HEK293T (cell line): ENCODE measurements at regions not wholly inside any gene's neighbourhood (a gene's known extent, or its start where the extent isn't known, plus 50 kb on each side); places are given as distances from the start of the nearest gene placed in this dataset.

Experiments
- ARNT ChIP-seq: fragments of 450-650 bp; IDR thresholded peaks from 2 replicates; pipeline ENCODE4 v1.6.1; 2017; ENCODE audit warnings: mild to moderate bottlenecking
- BHLHE40 ChIP-seq: fragments of 450-650 bp; IDR thresholded peaks from 2 replicates; pipeline ENCODE4 v1.6.1; 2016; ENCODE audit warnings: mild to moderate bottlenecking, moderate library complexity, borderline replicate concordance
- CTBP1 ChIP-seq: fragments of 450-650 bp; IDR thresholded peaks from 2 replicates; pipeline ENCODE4 v1.6.1; 2016; ENCODE audit warnings: borderline replicate concordance
- ELF4 ChIP-seq: fragments of 450-650 bp; IDR thresholded peaks from 2 replicates; pipeline ENCODE4 v1.6.1; 2017; ENCODE audit warnings: antibody characterized with exemption
- FOXA1 ChIP-seq: fragments of 450-650 bp; IDR thresholded peaks from 2 replicates; pipeline ENCODE4 v1.6.1; 2016; ENCODE audit warnings: mild to moderate bottlenecking
- FOXK2 ChIP-seq: fragments of 450-650 bp; IDR thresholded peaks from 2 replicates; pipeline ENCODE4 v1.6.1; 2016; ENCODE audit warnings: mild to moderate bottlenecking
- FOXM1 ChIP-seq: fragments of 450-650 bp; IDR thresholded peaks from 2 replicates; pipeline ENCODE4 v1.6.1; 2017; ENCODE audit warnings: mild to moderate bottlenecking, borderline replicate concordance
- LEF1 ChIP-seq: fragments of 450-650 bp; IDR thresholded peaks from 2 replicates; pipeline ENCODE4 v1.6.1; 2017; ENCODE audit warnings: mild to moderate bottlenecking, borderline replicate concordance
- SP1 ChIP-seq: fragments of 450-650 bp; IDR thresholded peaks from 2 replicates; pipeline ENCODE4 v1.6.1; 2017
- SUZ12 ChIP-seq: fragments of 450-650 bp; IDR thresholded peaks from 2 replicates; pipeline ENCODE4 v1.6.1; 2016; ENCODE audit warnings: mild to moderate bottlenecking
- TARDBP ChIP-seq: fragments of 450-650 bp; IDR thresholded peaks from 2 replicates; pipeline ENCODE4 v1.6.1; 2016
- ZNF384 ChIP-seq: fragments of 450-650 bp; IDR thresholded peaks from 2 replicates; pipeline ENCODE4 v1.6.1; 2016

DNA sequence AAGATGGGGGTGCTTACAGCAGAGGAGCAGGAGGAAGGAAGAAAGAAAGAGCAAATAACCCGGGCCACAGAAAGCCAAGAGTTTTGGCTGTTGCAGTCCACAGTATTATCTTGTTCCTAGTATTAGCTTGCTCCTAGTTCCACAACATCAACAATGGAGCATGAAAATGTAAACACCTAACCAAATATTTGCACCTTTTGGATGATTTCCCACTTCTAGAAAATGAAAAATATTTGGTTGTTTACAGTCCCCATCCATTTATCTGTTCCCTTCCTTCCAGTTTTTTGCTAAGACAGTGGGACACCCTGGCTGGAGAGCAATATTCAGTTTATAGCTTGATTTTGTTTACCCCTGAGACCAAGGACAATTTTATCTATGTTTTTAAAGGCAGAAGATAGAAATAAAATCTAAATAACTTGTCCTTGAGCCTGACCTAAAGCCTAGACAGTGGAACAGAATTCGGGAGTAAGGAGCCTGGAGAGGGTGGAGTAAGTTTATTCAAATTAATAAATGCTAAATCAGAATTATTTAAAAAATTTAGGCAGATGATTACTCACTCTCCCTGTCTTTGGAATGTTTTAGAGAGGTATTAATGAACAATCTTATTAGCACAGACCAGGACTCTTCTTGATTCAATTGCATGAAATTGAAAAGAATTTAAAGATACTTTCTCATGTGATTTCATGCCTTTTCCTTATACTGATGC lies 51.6 kb downstream of the RESF1 start:
- TF ChIP-seq BHLHE40 (no peak), FOXK2 (no peak), SP1 (no peak), SUZ12 (no peak), CTBP1 (no peak), TARDBP (no peak), ARNT (no peak), FOXM1 (no peak), ZNF384 (no peak), LEF1 (no peak), ELF4 (no peak), FOXA1 (no peak)
